ENCODE measurements at regions not wholly inside any gene's neighbourhood (a gene's known extent, or its start where the extent isn't known, plus 50 kb on each side); places are given as distances from the start of the nearest gene placed in this dataset.

- TF ChIP-seq CTCF (IDR thresholded peaks at IDR 0.05; ENCODE audit: low read depth, low read length) (no peak), EZH2phosphoT487 (IDR thresholded peaks at IDR 0.05; ENCODE audit: low read depth) (no peak)
Observed at GRCh38 chr2:193876980-193877379, 1682.2 kb upstream of the TMEFF2 start.
